ENCODE measurements at regions not wholly inside any gene's neighbourhood (a gene's known extent, or its start where the extent isn't known, plus 50 kb on each side); places are given as distances from the start of the nearest gene placed in this dataset.

DNA sequence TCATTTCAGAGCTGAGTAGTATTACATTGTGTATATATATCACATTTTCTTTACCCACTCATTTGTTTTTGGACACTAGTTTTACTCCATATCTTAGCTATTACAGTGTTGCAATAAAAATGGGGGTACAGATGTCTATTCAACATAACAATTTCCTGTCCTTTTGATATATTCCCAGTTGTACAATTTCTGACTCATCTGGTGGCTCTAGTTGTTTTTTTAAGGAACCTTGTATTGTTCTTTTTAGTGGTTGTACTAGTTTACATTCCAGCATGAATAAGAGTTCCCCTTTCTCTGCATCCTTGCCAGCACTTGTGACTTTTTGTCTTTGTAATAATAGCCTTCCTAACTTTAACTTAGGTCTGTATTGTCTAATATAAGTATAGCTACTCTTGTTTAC lies 739.9 kb downstream of the XPNPEP1 start:
- no peak for TF ChIP-seq POLR2A (IDR thresholded peaks at IDR 0.05)
- TF ChIP-seq, protein P1, sequence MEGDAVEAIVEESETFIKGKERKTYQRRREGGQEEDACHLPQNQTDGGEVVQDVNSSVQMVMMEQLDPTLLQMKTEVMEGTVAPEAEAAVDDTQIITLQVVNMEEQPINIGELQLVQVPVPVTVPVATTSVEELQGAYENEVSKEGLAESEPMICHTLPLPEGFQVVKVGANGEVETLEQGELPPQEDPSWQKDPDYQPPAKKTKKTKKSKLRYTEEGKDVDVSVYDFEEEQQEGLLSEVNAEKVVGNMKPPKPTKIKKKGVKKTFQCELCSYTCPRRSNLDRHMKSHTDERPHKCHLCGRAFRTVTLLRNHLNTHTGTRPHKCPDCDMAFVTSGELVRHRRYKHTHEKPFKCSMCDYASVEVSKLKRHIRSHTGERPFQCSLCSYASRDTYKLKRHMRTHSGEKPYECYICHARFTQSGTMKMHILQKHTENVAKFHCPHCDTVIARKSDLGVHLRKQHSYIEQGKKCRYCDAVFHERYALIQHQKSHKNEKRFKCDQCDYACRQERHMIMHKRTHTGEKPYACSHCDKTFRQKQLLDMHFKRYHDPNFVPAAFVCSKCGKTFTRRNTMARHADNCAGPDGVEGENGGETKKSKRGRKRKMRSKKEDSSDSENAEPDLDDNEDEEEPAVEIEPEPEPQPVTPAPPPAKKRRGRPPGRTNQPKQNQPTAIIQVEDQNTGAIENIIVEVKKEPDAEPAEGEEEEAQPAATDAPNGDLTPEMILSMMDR (IDR thresholded peaks at IDR 0.05) = no peak
- H3K4me1 ChIP-seq = no peaks in the 10 kb centered on the region
- H3K4me3 ChIP-seq = no peak overlapping the region
- no peaks in the 10 kb centered on the region for H3K27me3 ChIP-seq
- peaks cover 0 to 16% of the 10 kb centered on the region in 2 donors for H3K9me3 ChIP-seq
- no peaks in the 10 kb centered on the region for H3K36me3 ChIP-seq
- no peak for DNase-seq
- intact Hi-C loops (cut with DNase I; ENCODE audit: low total_unique reads) = no loop called here
- H3K27ac ChIP-seq = no peak overlapping the region

DNA sequence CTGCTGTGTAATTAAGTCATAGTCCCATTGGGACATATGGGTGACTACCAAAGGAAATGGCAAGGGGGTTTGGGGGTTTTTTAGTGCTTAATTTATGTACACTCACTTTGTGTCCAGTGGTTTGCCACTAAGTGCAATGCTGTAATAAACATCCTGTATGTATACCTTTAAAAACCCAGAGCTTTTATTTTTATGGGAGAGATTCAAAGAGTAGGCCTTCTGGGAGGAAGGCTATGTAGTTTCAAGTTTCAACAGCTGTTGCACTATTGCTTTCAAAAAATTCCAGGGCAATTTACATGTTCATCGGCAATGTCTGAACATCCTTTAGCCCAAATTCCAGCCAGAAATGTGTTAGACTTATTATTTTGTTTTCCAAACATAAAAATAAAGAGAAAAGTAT lies 744.7 kb downstream of the XPNPEP1 start:
- Histone ChIP-seq H3K4me3 (no peak overlapping the region), H3K9me3 (peaks cover 0 to 1% of the 10 kb centered on the region in 2 donors), H3K27me3 (no peaks in the 10 kb centered on the region), H3K36me3 (no peaks in the 10 kb centered on the region), H3K4me1 (no peaks in the 10 kb centered on the region), H3K27ac (no peak overlapping the region)
- intact Hi-C loops (cut with DNase I; ENCODE audit: low total_unique reads) = no loop called here
- DNase-seq = no peak
- TF ChIP-seq, protein P1 (IDR thresholded peaks at IDR 0.05) = no peak
- TF ChIP-seq POLR2A (IDR thresholded peaks at IDR 0.05) = no peak

DNA sequence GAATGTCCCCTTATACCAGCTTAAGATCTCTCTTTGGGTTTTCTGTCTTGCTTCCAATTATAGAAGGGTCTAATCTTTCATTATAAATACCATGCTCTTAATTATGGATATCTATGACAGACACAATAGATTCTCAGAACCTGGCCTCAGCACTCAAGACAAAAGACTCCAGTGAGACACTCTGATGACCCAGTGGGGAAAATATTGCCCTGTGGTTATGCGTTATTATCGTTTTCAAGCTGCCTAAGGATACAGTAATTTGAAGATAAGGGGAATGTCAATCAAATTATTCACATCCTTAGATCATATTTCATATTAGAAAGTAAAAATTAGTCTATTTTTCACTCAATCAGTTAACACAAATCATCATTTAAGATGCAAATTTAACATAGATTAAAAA lies 748.8 kb downstream of the XPNPEP1 start:
- no peaks in the 10 kb centered on the region for H3K27me3 ChIP-seq
- H3K9me3 ChIP-seq = no peaks in the 10 kb centered on the region

DNA sequence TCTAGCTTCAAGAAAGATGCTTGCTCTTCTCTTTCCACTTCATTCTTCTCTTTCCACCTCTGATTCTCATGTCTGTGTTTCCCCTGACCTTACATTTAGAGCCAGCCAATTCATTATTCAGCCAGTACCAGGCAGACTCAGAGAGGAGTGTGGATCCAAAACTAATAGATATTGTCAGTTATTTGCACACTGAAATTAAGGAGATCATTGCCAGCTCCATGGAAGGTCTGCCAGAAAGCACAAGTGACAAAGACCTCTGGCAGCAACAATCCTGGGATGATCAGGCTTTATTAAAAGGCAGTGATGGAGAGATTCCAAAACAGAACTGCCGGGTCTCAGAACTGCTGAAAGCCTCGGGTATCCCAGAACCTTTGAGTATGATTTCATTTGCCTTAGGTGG lies 749.4 kb downstream of the XPNPEP1 start:
- no peak for DNase-seq
- H3K27ac ChIP-seq = no peak overlapping the region
- no peak overlapping the region for H3K4me3 ChIP-seq
- TF ChIP-seq, protein P1 (IDR thresholded peaks at IDR 0.05) = no peak
- no peak for TF ChIP-seq POLR2A (IDR thresholded peaks at IDR 0.05)
- no peaks in the 10 kb centered on the region for H3K9me3 ChIP-seq
- no peaks in the 10 kb centered on the region for H3K4me1 ChIP-seq
- H3K27me3 ChIP-seq = no peaks in the 10 kb centered on the region
- no peaks in the 10 kb centered on the region for H3K36me3 ChIP-seq
- intact Hi-C loops (cut with DNase I; ENCODE audit: low total_unique reads) = no loop called here

More for the DNA sequence above, 748.8 kb downstream of the XPNPEP1 start:
- H3K36me3 ChIP-seq = no peaks in the 10 kb centered on the region
- no peaks in the 10 kb centered on the region for H3K4me1 ChIP-seq
- intact Hi-C loops (cut with DNase I; ENCODE audit: low total_unique reads) = no loop called here
- DNase-seq = no peak
- no peak overlapping the region for H3K27ac ChIP-seq
- TF ChIP-seq, protein P1 (IDR thresholded peaks at IDR 0.05) = no peak
- no peak for TF ChIP-seq POLR2A (IDR thresholded peaks at IDR 0.05)
- H3K4me3 ChIP-seq = no peak overlapping the region

DNA sequence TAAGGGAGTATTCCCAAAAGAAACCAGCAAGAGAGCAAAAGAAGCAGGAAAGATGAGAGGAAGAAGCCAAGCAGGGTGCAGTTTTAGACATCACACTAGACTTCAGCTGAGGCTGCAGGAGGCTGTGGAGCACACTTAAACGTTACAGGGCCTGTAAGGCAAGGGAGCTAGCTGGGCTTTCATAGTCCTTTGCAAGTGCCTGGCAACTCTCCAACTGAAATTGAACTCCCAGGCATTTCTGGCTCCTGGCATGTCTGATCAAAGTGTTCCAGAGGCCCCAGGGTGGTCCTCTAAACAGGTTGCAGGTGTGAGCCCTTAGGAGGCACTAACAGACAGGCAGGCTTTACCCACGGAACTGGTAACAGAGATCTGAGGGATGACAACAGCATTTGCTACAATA lies 750.2 kb downstream of the XPNPEP1 start:
- TF ChIP-seq, protein P1 (IDR thresholded peaks at IDR 0.05) = no peak
- TF ChIP-seq POLR2A (IDR thresholded peaks at IDR 0.05) = no peak
- no peaks in the 10 kb centered on the region for H3K4me1 ChIP-seq
- H3K27me3 ChIP-seq = no peaks in the 10 kb centered on the region
- no peak for DNase-seq
- intact Hi-C loops (cut with DNase I; ENCODE audit: low total_unique reads) = no loop called here
- no peak overlapping the region for H3K4me3 ChIP-seq
- H3K9me3 ChIP-seq = no peaks in the 10 kb centered on the region
- no peaks in the 10 kb centered on the region for H3K36me3 ChIP-seq
- H3K27ac ChIP-seq = no peak overlapping the region

Data from uterus (tissue), 3 donors.